CD4-positive, alpha-beta T cell (primary cell): ENCODE measurements at regions not wholly inside any gene's neighbourhood (a gene's known extent, or its start where the extent isn't known, plus 50 kb on each side); places are given as distances from the start of the nearest gene placed in this dataset.

Source experiments
- ATAC-seq: fragments of 200-7000 bp; cut with Tn5 transposase; one replicate; pipeline ENCODE4 v1.10.0; 2022; ENCODE audit warnings: mild to moderate bottlenecking; ENCODE audit not compliant: poor library complexity
- CTCF ChIA-PET: fragments of 350-600 bp; sonication (Branson Sonifier 250); formaldehyde crosslinking; loops from one replicate; lab custom pipeline; 2021; ENCODE audit warnings: antibody characterized with exemption, inconsistent platforms; lab: Charles Lee
- POLR2A ChIA-PET: fragments of 350-600 bp; sonication (Branson Sonifier 250); formaldehyde crosslinking; loops from one replicate; lab custom pipeline; 2021; ENCODE audit warnings: antibody characterized with exemption, inconsistent platforms; lab: Charles Lee
- DNase-seq, 14 experiments: peaks; one replicate each; pipeline ENCODE4 v3.0.0-alpha.2; 2013 to 2020; ENCODE audit warnings: mixed read lengths in 2 of 14
- H3K27ac ChIP-seq, 2 donors: one replicate each; pipeline versions ENCODE4 v1.5.1 to v1.7.0; 2013; ENCODE audit warnings: low read length in 2 of 2, low read depth in 1 of 2, mild to moderate bottlenecking in 1 of 2
- H3K27me3 ChIP-seq, 2 experiments: 1 replicate in 1 of 2; 2 replicates in 1 of 2; pipeline versions ENCODE4 v1.6.1 to v1.7.0; 2013; ENCODE audit warnings: low read length in 2 of 2, control low read depth in 1 of 2, mild to moderate bottlenecking in 1 of 2, moderate library complexity in 1 of 2; ENCODE audit not compliant: insufficient read depth in 2 of 2, control insufficient read depth in 1 of 2
- H3K36me3 ChIP-seq: one replicate; pipeline ENCODE4 v1.6.1; 2013; ENCODE audit warnings: low read length, control low read depth; ENCODE audit not compliant: insufficient read depth
- H3K4me1 ChIP-seq: one replicate; pipeline ENCODE4 v1.6.1; 2013; ENCODE audit warnings: low read length, control low read depth; ENCODE audit not compliant: insufficient read depth
- H3K4me3 ChIP-seq: one replicate; pipeline ENCODE4 v1.5.1; 2013; ENCODE audit warnings: mild to moderate bottlenecking, low read length, moderate library complexity
- H3K9me3 ChIP-seq, 2 experiments: 1 replicate in 1 of 2; 2 replicates in 1 of 2; pipeline versions ENCODE4 v1.6.1 to v1.7.0; 2013; ENCODE audit warnings: low read length in 2 of 2, mild to moderate bottlenecking in 2 of 2, control low read depth in 1 of 2, moderate library complexity in 1 of 2; ENCODE audit not compliant: control insufficient read depth in 1 of 2, insufficient read depth in 1 of 2
- H3K27ac Mint-ChIP-seq: one replicate; pipeline ENCODE4 v1.8.0; 2020; ENCODE audit warnings: mixed read lengths
- H3K27me3 Mint-ChIP-seq: one replicate; pipeline ENCODE4 v1.8.0; 2021; ENCODE audit warnings: mixed read lengths
- H3K36me3 Mint-ChIP-seq: one replicate; pipeline ENCODE4 v1.8.0; 2021; ENCODE audit warnings: low read depth, mixed read lengths
- H3K4me1 Mint-ChIP-seq: one replicate; pipeline ENCODE4 v1.8.0; 2021; ENCODE audit warnings: low read depth, mixed read lengths
- H3K4me3 Mint-ChIP-seq: one replicate; pipeline ENCODE4 v1.8.0; 2020; ENCODE audit warnings: mild to moderate bottlenecking, mixed read lengths
- H3K9me3 Mint-ChIP-seq: one replicate; pipeline ENCODE4 v1.8.0; 2020; ENCODE audit warnings: mixed read lengths
- intact Hi-C, 2 experiments: fragments of 100-400 bp; cut with DNase I in 1 of 2; cut with micrococcal nuclease in 1 of 2; formaldehyde crosslinking; loops; one replicate each; pipeline versions ENCODE4 v1.15.1 to v1.9.0; 2023 to 2025; cut with DNase I, micrococcal nuclease
- TF ChIP-seq, protein P1 (sequence below): fragments of 200-600 bp; IDR thresholded peaks from one replicate; pipeline ENCODE4 v1.8.0; 2022; ENCODE audit warnings: antibody characterized with exemption, mild to moderate bottlenecking

DNA sequence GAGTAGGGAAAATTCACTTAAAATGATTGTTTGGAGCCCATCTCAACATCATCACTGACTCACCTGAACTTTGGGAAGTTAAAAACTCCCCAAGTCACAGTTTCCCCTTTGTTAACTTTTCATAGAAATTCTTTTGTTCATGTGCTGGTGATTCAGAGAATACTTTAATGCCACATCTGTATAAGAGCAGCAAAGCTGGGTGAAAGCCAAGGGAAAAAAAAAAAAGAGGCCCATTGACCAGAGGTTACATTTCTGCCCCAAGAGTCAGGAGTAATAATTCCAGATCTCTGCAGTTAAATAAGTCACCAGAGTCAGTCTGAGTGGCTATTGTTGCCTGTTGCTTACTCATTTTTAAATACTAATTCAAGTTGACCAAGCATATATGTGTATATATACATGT lies 136.4 kb upstream of the LGR5 start:
- Histone ChIP-seq H3K4me1 (no peaks in the 10 kb centered on the region), H3K27ac (no peak overlapping the region), H3K9me3 (no peaks in the 10 kb centered on the region), H3K27me3 (no peaks in the 10 kb centered on the region), H3K4me3 (no peak overlapping the region), H3K36me3 (no peaks in the 10 kb centered on the region)
- no peak overlapping the region for H3K4me3 Mint-ChIP-seq
- no peaks in the 10 kb centered on the region for H3K36me3 Mint-ChIP-seq
- TF ChIP-seq, protein P1, sequence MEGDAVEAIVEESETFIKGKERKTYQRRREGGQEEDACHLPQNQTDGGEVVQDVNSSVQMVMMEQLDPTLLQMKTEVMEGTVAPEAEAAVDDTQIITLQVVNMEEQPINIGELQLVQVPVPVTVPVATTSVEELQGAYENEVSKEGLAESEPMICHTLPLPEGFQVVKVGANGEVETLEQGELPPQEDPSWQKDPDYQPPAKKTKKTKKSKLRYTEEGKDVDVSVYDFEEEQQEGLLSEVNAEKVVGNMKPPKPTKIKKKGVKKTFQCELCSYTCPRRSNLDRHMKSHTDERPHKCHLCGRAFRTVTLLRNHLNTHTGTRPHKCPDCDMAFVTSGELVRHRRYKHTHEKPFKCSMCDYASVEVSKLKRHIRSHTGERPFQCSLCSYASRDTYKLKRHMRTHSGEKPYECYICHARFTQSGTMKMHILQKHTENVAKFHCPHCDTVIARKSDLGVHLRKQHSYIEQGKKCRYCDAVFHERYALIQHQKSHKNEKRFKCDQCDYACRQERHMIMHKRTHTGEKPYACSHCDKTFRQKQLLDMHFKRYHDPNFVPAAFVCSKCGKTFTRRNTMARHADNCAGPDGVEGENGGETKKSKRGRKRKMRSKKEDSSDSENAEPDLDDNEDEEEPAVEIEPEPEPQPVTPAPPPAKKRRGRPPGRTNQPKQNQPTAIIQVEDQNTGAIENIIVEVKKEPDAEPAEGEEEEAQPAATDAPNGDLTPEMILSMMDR = no peak
- no peaks in the 10 kb centered on the region for H3K9me3 Mint-ChIP-seq
- no peaks in the 10 kb centered on the region for H3K4me1 Mint-ChIP-seq
- intact Hi-C loops = no loop called here
- ChIA-PET POLR2A (no interaction called here), CTCF (no interaction called here)
- no peak for DNase-seq
- ATAC-seq = no peak
- no peak overlapping the region for H3K27ac Mint-ChIP-seq
- H3K27me3 Mint-ChIP-seq = peaks cover 3% of the 10 kb centered on the region

DNA sequence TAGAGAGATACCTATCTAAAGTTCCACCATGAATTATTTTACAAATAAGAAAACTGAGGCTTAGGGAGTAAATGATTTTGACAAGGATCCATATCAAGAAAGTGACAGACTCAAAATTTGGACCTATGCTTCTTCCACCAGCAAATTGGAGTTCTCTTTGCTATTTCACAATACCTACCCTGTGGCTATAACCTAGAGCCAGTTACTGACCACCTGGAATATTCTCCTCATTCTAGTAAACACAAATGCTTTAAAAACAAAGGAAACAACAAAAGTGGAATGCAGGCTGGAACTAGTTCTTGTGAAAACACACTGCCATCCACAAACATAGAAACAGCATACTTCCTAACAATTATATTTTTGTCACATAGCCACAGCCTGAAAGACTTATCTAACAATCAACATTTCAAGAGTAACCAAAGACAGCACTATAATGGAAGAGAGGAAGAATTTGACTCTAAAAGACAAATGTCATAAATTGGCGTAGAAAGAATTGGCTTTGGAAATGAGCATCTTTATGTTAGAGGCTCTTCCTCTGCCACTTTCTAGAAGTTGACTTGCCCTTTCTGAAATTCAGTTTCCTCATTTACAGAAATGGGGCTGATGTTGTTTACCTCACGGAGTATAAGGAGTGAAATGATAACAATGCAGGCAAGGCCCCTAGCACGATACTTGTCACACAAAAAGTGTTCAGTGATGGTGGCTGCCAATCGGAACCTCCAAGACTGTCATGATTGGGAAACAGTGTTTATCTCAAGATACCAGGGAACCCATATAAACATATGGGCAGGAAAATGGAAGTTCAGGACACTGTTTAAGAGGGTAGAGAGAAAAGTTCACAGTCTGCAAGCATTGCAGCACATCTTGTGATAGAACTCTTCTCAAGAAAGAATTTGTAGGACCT lies 138.6 kb upstream of the LGR5 start:
- no peaks in the 10 kb centered on the region for H3K4me1 Mint-ChIP-seq
- ATAC-seq (no peak), DNase-seq (no peak)
- no peaks in the 10 kb centered on the region for H3K9me3 Mint-ChIP-seq
- H3K27ac Mint-ChIP-seq = no peak overlapping the region
- no peaks in the 10 kb centered on the region for H3K36me3 Mint-ChIP-seq
- no peaks in the 10 kb centered on the region for H3K27me3 ChIP-seq
- POLR2A ChIA-PET = no interaction called here
- H3K4me3 Mint-ChIP-seq = no peak overlapping the region
- intact Hi-C loops = no loop called here
- TF ChIP-seq, protein P1 = no peak
- no peaks in the 10 kb centered on the region for H3K36me3 ChIP-seq
- no peak overlapping the region for H3K4me3 ChIP-seq
- no peaks in the 10 kb centered on the region for H3K9me3 ChIP-seq
- no peaks in the 10 kb centered on the region for H3K4me1 ChIP-seq
- H3K27me3 Mint-ChIP-seq = peaks cover 3% of the 10 kb centered on the region
- H3K27ac ChIP-seq = no peak overlapping the region
- CTCF ChIA-PET = no interaction called here

DNA sequence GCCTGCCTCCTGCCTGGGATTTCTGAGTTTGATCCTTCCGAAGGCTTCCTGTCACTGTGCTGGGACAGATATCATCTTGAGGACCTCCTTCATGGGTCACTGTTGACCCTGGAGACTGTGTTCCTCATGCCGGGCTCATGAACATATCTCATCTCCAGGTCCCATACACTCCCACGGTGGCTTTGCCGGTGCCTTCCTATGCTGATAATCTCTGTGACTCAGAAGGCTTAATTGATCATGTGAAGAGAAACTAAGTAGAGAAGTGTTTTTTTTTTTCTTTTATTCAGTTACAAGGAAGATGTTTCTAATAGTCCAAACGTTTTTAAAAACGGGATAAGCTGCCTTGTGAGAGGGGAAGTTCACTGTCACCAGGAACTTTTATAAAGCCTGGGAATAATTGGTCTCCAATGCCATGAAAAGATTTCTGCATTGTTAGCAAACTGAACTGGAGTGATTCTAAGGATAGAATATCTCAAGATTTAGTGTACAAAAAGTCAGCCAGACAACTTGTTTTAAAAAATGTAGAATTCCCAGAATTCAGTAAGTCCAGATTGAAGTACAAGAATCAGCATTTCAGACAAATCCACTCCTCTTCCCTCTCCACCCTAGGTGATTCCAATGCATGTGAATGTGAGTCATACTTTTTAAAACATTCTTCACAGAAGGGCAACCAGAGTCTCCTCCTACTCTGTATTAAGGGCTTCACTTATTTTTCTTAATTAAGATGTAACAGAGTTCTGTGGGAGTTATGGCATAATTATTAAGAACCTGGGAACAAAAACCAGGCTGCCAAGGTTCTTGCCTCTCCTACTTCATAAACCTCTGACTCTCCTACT lies 139.8 kb upstream of the LGR5 start:
- H3K36me3 ChIP-seq = no peaks in the 10 kb centered on the region
- H3K9me3 ChIP-seq = no peaks in the 10 kb centered on the region
- H3K4me1 ChIP-seq = no peaks in the 10 kb centered on the region
- H3K27ac ChIP-seq = no peak overlapping the region
- TF ChIP-seq, protein P1 = no peak
- Mint-ChIP-seq H3K4me3 (no peak overlapping the region), H3K27ac (no peak overlapping the region), H3K4me1 (no peaks in the 10 kb centered on the region), H3K27me3 (peaks cover 3% of the 10 kb centered on the region), H3K36me3 (no peaks in the 10 kb centered on the region), H3K9me3 (no peaks in the 10 kb centered on the region)
- H3K4me3 ChIP-seq = no peak overlapping the region
- ChIA-PET CTCF (no interaction called here), POLR2A (no interaction called here)
- DNase-seq = no peak
- ATAC-seq = no peak
- intact Hi-C loops = no loop called here
- H3K27me3 ChIP-seq = no peaks in the 10 kb centered on the region
